ENCODE measurements at regions not wholly inside any gene's neighbourhood (a gene's known extent, or its start where the extent isn't known, plus 50 kb on each side); places are given as distances from the start of the nearest gene placed in this dataset.

- no peaks in the 10 kb centered on the region for H3K4me1 ChIP-seq
- TF ChIP-seq, protein P1, sequence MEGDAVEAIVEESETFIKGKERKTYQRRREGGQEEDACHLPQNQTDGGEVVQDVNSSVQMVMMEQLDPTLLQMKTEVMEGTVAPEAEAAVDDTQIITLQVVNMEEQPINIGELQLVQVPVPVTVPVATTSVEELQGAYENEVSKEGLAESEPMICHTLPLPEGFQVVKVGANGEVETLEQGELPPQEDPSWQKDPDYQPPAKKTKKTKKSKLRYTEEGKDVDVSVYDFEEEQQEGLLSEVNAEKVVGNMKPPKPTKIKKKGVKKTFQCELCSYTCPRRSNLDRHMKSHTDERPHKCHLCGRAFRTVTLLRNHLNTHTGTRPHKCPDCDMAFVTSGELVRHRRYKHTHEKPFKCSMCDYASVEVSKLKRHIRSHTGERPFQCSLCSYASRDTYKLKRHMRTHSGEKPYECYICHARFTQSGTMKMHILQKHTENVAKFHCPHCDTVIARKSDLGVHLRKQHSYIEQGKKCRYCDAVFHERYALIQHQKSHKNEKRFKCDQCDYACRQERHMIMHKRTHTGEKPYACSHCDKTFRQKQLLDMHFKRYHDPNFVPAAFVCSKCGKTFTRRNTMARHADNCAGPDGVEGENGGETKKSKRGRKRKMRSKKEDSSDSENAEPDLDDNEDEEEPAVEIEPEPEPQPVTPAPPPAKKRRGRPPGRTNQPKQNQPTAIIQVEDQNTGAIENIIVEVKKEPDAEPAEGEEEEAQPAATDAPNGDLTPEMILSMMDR (IDR thresholded peaks at IDR 0.05): no peak
Measured at GRCh38 chr9:16033921-16034691, 481.3 kb downstream of the CCDC171 start.

GRCh38 chr9:16039218-16039987, 486.6 kb downstream of the CCDC171 start:
- Histone ChIP-seq H3K27me3 (no peaks in the 10 kb centered on the region), H3K4me3 (no peak overlapping the region), H3K36me3 (no peaks in the 10 kb centered on the region), H3K9me3 (no peaks in the 10 kb centered on the region), H3K4me1 (no peaks in the 10 kb centered on the region), H3K27ac (no peak overlapping the region)
- DNase-seq (ENCODE audit: low spot score): no peak
- TF ChIP-seq, protein P1 (IDR thresholded peaks at IDR 0.05): peak in 1 of 2 donors; percentile 29

More at GRCh38 chr9:16033921-16034691, 481.3 kb downstream of the CCDC171 start:
- H3K27ac ChIP-seq: no peak overlapping the region
- H3K4me3 ChIP-seq: no peak overlapping the region
- H3K27me3 ChIP-seq: no peaks in the 10 kb centered on the region
- DNase-seq (ENCODE audit: low spot score): no peak
- no peaks in the 10 kb centered on the region for H3K36me3 ChIP-seq
- H3K9me3 ChIP-seq: no peaks in the 10 kb centered on the region

GRCh38 chr9:16039988-16040761, 487.3 kb downstream of the CCDC171 start:
- Histone ChIP-seq H3K4me1 (no peaks in the 10 kb centered on the region), H3K4me3 (no peak overlapping the region), H3K9me3 (no peaks in the 10 kb centered on the region), H3K36me3 (no peaks in the 10 kb centered on the region), H3K27ac (no peak overlapping the region), H3K27me3 (no peaks in the 10 kb centered on the region)
- no peak for DNase-seq (ENCODE audit: low spot score)
- TF ChIP-seq, protein P1 (IDR thresholded peaks at IDR 0.05): no peak

DNA sequence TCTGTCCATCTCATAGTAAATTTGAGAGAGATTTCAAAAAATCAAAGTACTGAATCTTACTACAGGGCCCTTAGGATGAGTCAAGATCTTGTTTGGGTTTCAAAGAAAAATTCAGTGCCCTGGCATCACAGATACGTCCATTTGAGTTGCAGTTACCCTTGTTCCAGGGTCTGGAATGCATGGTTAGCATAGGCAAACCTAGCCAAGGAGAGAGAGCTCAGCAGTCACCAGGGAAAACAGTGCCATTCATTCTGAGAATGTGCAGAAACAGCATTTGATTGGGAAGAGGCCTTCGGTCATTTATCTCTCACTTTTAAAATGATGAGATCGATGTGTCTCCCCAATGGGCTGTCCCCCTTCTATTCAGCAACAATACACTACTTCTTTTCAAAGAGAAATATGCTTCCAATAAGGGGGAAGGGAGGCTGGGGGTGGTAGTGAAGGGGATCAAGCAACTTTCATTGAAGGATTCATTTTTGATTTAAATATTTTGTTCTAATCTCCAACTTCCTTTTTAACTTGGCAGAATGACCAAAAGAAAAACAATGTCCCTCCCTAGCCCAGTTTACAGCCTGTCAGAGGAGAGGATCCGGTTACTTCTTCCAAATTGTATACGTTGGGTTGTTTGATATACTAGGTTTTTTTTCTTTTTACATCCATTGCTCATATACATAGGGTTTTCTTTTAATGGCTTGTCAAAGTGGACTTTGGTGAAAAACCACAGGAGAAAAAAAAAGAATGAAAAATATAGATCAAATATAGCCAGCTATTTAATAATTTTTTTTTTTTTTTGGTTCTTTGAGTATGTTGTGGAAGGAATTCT, 491.1 kb downstream of the CCDC171 start:
- Histone ChIP-seq H3K4me3 (no peak overlapping the region), H3K4me1 (no peaks in the 10 kb centered on the region), H3K36me3 (no peaks in the 10 kb centered on the region), H3K27me3 (no peaks in the 10 kb centered on the region), H3K27ac (no peak overlapping the region), H3K9me3 (no peaks in the 10 kb centered on the region)
- TF ChIP-seq, protein P1 (IDR thresholded peaks at IDR 0.05): no peak
- DNase-seq (ENCODE audit: low spot score): no peak

- Histone ChIP-seq H3K27me3 (no peaks in the 10 kb centered on the region), H3K4me3 (no peak overlapping the region), H3K4me1 (no peaks in the 10 kb centered on the region), H3K27ac (no peak overlapping the region), H3K36me3 (no peaks in the 10 kb centered on the region), H3K9me3 (no peaks in the 10 kb centered on the region)
- TF ChIP-seq, protein P1 (IDR thresholded peaks at IDR 0.05): no peak
- no peak for DNase-seq (ENCODE audit: low spot score)
Measured at GRCh38 chr9:16044579-16044881, 491.7 kb downstream of the CCDC171 start.

Measured in right atrium auricular region (tissue), 2 donors.